ENCODE measurements at regions not wholly inside any gene's neighbourhood (a gene's known extent, or its start where the extent isn't known, plus 50 kb on each side); places are given as distances from the start of the nearest gene placed in this dataset.

DNA sequence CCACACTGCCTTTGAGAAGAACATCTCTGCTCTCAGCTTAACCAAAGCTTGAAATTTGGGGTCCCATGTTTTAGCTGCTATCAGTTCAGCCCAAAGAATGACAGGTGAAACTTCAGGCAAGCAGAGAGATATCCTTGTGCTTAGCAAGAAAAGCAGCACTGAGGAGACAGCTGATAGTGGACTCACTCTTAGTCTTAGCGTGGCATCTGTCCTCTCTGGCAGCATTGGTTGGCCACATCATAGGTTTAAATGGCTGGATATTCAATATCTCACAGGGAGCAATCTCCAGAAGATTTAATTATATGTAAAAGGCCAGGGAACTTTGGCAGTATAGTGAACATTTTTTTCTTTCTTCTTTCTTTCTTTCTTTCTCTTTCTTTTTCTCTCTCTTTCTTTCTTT lies 131.1 kb upstream of the SGK1 start:
- intact Hi-C loops (cut with DNase I; ENCODE audit: low total_unique reads): no loop called here
- 86 to 95% (median 89%) methylated on average over 1 of the region's 1 CpG for WGBS, 5 donors
- Histone ChIP-seq H3K4me3 (no peak overlapping the region), H3K27me3 (no peaks in the 10 kb centered on the region), H3K4me1 (peaks cover 0 to 20% (median 6%) of the 10 kb centered on the region in 4 donors), H3K27ac (no peak overlapping the region), H3K36me3 (no peaks in the 10 kb centered on the region), H3K9me3 (no peaks in the 10 kb centered on the region)
- TF ChIP-seq EP300 (IDR thresholded peaks at IDR 0.05) (no peak), POLR2AphosphoS5 (IDR thresholded peaks at IDR 0.05) (no peak), POLR2A (IDR thresholded peaks at IDR 0.05) (no peak)
- TF ChIP-seq, protein P1, sequence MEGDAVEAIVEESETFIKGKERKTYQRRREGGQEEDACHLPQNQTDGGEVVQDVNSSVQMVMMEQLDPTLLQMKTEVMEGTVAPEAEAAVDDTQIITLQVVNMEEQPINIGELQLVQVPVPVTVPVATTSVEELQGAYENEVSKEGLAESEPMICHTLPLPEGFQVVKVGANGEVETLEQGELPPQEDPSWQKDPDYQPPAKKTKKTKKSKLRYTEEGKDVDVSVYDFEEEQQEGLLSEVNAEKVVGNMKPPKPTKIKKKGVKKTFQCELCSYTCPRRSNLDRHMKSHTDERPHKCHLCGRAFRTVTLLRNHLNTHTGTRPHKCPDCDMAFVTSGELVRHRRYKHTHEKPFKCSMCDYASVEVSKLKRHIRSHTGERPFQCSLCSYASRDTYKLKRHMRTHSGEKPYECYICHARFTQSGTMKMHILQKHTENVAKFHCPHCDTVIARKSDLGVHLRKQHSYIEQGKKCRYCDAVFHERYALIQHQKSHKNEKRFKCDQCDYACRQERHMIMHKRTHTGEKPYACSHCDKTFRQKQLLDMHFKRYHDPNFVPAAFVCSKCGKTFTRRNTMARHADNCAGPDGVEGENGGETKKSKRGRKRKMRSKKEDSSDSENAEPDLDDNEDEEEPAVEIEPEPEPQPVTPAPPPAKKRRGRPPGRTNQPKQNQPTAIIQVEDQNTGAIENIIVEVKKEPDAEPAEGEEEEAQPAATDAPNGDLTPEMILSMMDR (IDR thresholded peaks at IDR 0.05): no peak
- no peak for DNase-seq

DNA sequence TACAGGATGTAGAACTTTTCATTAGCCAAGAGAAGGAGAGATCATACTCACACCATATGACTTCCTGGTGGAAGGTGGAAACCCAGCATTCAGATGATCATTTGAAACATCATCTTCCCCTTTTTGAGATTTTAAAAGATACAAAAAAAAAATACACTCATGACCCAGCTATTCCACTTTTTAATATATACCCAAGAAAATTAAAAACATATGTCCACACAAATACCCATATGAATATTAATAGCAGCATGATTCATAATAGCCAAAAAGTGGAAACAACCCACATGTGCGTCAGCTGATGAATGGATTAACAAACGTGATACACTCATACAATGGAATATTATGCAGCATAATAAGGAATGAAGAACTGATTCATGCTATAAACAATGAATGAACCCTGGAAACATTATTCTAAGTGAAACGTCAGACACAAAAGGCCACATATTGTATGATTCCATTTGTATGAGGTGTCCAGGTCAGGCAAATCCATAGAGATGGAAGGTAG lies 130.0 kb upstream of the SGK1 start:
- no peak overlapping the region for H3K4me3 ChIP-seq
- H3K27ac ChIP-seq: peak overlapping the region in 3 of 5 donors; percentile 13 to 64 (median 39)
- DNase-seq: no peak
- H3K4me1 ChIP-seq: peaks cover 0 to 15% (median 4%) of the 10 kb centered on the region in 4 donors
- H3K36me3 ChIP-seq: no peaks in the 10 kb centered on the region
- TF ChIP-seq POLR2A (IDR thresholded peaks at IDR 0.05) (no peak), POLR2AphosphoS5 (IDR thresholded peaks at IDR 0.05) (no peak), EP300 (IDR thresholded peaks at IDR 0.05) (no peak)
- TF ChIP-seq, protein P1 (IDR thresholded peaks at IDR 0.05): no peak
- 35 to 52% (median 44%) methylated on average over 3 of the region's 3 CpGs for whole genome bisulfite sequencing, 5 donors
- no peaks in the 10 kb centered on the region for H3K27me3 ChIP-seq
- no peaks in the 10 kb centered on the region for H3K9me3 ChIP-seq
- intact Hi-C loops (cut with DNase I; ENCODE audit: low total_unique reads): no loop called here

DNA sequence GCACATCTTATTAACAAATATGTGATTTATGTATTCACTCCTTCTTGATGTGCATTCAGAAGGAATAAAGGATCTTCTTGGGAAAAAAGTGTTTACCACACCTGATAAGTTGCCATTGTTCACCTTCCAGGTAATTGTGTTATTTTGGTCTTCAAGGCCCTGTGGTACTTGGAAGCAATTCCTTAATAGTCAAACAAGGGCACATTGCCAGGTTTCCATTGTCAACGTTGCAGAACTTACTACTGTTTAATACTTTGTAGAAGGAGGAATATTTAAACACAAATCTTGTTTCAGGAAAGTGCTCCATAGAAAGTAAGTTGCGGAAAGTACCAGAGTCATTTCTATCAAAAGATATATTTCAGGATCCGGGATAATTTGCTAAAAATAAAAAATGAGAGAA lies 129.5 kb upstream of the SGK1 start:
- Histone ChIP-seq H3K27me3 (no peaks in the 10 kb centered on the region), H3K4me1 (peaks cover 0 to 15% (median 4%) of the 10 kb centered on the region in 4 donors), H3K9me3 (no peaks in the 10 kb centered on the region), H3K36me3 (no peaks in the 10 kb centered on the region), H3K4me3 (no peak overlapping the region), H3K27ac (peak overlapping the region in 3 of 5 donors; percentile 13 to 64 (median 39))
- intact Hi-C loops (cut with DNase I; ENCODE audit: low total_unique reads): no loop called here
- no peak for TF ChIP-seq EP300 (IDR thresholded peaks at IDR 0.05)
- peak; percentile 61 to 70 for DNase-seq
- 22 to 38% (median 26%) methylated on average over 3 of the region's 3 CpGs for WGBS, 5 donors

DNA sequence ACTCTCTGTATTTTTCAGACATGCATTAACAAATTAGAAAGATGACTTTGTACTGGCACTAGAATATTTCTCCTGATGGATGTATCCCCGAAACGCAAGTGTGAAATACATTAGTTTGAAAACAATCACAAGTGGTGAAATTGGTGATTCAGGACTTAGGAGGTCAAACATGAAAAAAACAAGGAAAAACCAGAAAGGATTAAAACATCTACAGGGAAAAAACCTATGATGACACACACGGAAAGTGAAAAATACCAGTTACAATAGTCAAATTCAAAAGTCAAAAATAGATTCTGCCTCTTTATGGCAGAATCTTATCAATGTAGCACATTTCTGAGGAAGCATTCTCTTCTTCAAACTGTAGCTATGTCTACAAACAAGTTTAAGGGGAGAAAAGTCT lies 129.0 kb upstream of the SGK1 start:
- TF ChIP-seq EP300 (IDR thresholded peaks at IDR 0.05) (no peak), POLR2AphosphoS5 (IDR thresholded peaks at IDR 0.05) (no peak), POLR2A (IDR thresholded peaks at IDR 0.05) (no peak)
- TF ChIP-seq, protein P1 (IDR thresholded peaks at IDR 0.05): no peak
- 57 to 90% (median 77%) methylated on average over 3 of the region's 3 CpGs for WGBS, 5 donors
- Histone ChIP-seq H3K27me3 (no peaks in the 10 kb centered on the region), H3K4me3 (no peak overlapping the region), H3K36me3 (no peaks in the 10 kb centered on the region), H3K4me1 (peaks cover 0 to 15% (median 4%) of the 10 kb centered on the region in 4 donors), H3K9me3 (no peaks in the 10 kb centered on the region), H3K27ac (peak overlapping the region in 3 of 5 donors; percentile 13 to 64 (median 39))
- intact Hi-C loops (cut with DNase I; ENCODE audit: low total_unique reads): no loop called here
- DNase-seq: no peak

DNA sequence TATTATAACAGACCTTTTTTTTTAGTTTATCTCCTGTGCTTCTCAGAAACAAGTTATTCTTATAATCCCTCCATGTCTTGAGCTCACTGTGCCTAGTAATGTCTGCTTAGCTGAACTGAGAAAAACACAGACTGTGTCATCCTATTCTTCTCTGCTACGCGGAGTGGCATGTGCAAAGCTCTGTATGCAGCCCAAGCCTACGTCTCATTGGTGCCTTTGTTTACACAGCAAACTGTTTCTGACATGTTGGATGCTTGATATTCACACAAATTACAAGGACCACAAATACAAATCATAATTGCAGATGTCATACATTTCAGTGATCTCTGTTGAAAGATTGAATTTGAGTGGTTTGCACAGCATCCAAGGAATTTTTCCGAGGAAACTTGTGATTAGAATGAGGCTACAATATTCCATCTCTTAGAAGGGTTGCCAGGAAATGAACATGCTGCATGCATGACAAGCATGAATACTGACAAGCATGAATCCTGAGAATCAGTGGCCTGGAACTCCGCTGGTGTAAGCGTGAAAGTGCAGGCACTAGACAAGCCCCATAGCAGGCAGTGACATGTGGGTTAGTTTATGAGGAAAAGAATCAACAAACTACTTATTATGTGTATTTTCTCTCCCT lies 128.4 kb upstream of the SGK1 start:
- no peak for TF ChIP-seq POLR2A (IDR thresholded peaks at IDR 0.05)
- no peak for TF ChIP-seq POLR2AphosphoS5 (IDR thresholded peaks at IDR 0.05)
- TF ChIP-seq, protein P1 (IDR thresholded peaks at IDR 0.05): no peak
- TF ChIP-seq EP300 (IDR thresholded peaks at IDR 0.05): no peak
- WGBS, 5 donors: 52 to 77% (median 59%) methylated on average over 6 of the region's 6 CpGs
- intact Hi-C loops (cut with DNase I; ENCODE audit: low total_unique reads): no loop called here

More for the DNA sequence above, 128.4 kb upstream of the SGK1 start:
- no peaks in the 10 kb centered on the region for H3K27me3 ChIP-seq
- H3K27ac ChIP-seq: peak overlapping the region in 3 of 5 donors; percentile 13 to 64 (median 29)
- H3K4me3 ChIP-seq: no peak overlapping the region
- H3K4me1 ChIP-seq: peaks cover 0 to 15% (median 4%) of the 10 kb centered on the region in 4 donors
- H3K36me3 ChIP-seq: no peaks in the 10 kb centered on the region
- DNase-seq: peak in 1 of 2 donors; percentile 32
- no peaks in the 10 kb centered on the region for H3K9me3 ChIP-seq
